ENCODE measurements at regions not wholly inside any gene's neighbourhood (a gene's known extent, or its start where the extent isn't known, plus 50 kb on each side); places are given as distances from the start of the nearest gene placed in this dataset.

GRCh38 chr11:111183706-111184105, 61.8 kb upstream of the POU2AF2 start:
- no peak for TF ChIP-seq SP1 (IDR thresholded peaks at IDR 0.05)
- TF ChIP-seq FOXA1 (IDR thresholded peaks at IDR 0.05): no peak
- no peak for TF ChIP-seq PKNOX1 (IDR thresholded peaks at IDR 0.05)
- no peak for TF ChIP-seq SUZ12 (IDR thresholded peaks at IDR 0.05)
- TF ChIP-seq L3MBTL2 (conservative IDR thresholded peaks at IDR 0.05): no peak
- TF ChIP-seq BHLHE40 (IDR thresholded peaks at IDR 0.05; ENCODE audit: borderline replicate concordance): no peak
- TF ChIP-seq FOXM1 (IDR thresholded peaks at IDR 0.05; ENCODE audit: borderline replicate concordance): no peak
- no peak for TF ChIP-seq ELF4 (IDR thresholded peaks at IDR 0.05)
- TF ChIP-seq NFRKB (IDR thresholded peaks at IDR 0.05): no peak
- TF ChIP-seq TARDBP (IDR thresholded peaks at IDR 0.05): no peak
- no peak for TF ChIP-seq FOXK2 (IDR thresholded peaks at IDR 0.05)
